ENCODE measurements at regions not wholly inside any gene's neighbourhood (a gene's known extent, or its start where the extent isn't known, plus 50 kb on each side); places are given as distances from the start of the nearest gene placed in this dataset.
"Not testable (repeated sequence)": the region's sequence is repeated elsewhere in the genome, so short reads cannot be mapped to it uniquely, and the experiment has no call there.

GRCh38 chr15:99452010-99452409, 113.8 kb upstream of the MEF2A start:
- H3K4me1 Mint-ChIP-seq = peaks cover 36% of the 10 kb centered on the region
- H3K4me3 Mint-ChIP-seq = peak overlapping the region; percentile 30
- no peaks in the 10 kb centered on the region for H3K9me3 Mint-ChIP-seq
- H3K36me3 Mint-ChIP-seq = no peaks in the 10 kb centered on the region
- no peak for ATAC-seq (ENCODE audit: low read depth)
- no peaks in the 10 kb centered on the region for H3K27me3 Mint-ChIP-seq
- H3K27ac Mint-ChIP-seq = peak overlapping the region; percentile 42
- DNase-seq (ENCODE audit: low spot score in 2 of 2) = peak in 1 of 2 donors; percentile 8

GRCh38 chr15:99452728-99453636, 112.8 kb upstream of the MEF2A start:
- Mint-ChIP-seq H3K4me1 (peaks cover 32% of the 10 kb centered on the region), H3K36me3 (peaks cover 2% of the 10 kb centered on the region), H3K27ac (no peak overlapping the region), H3K9me3 (peaks cover 4% of the 10 kb centered on the region), H3K27me3 (no peaks in the 10 kb centered on the region), H3K4me3 (peak overlapping the region; percentile 67)
- ATAC-seq (ENCODE audit: low read depth) (peak; percentile 75), DNase-seq (ENCODE audit: low spot score in 2 of 2) (peak in 1 of 2 donors; percentile 24)

GRCh38 chr15:99453637-99454030, 112.2 kb upstream of the MEF2A start:
- no peaks in the 10 kb centered on the region for H3K27me3 Mint-ChIP-seq
- ATAC-seq (ENCODE audit: low read depth) (no peak), DNase-seq (ENCODE audit: low spot score in 2 of 2) (no peak)
- H3K27ac Mint-ChIP-seq = no peak overlapping the region
- H3K4me3 Mint-ChIP-seq = peak overlapping the region; percentile 67
- peaks cover 2% of the 10 kb centered on the region for H3K36me3 Mint-ChIP-seq
- peaks cover 4% of the 10 kb centered on the region for H3K9me3 Mint-ChIP-seq
- peaks cover 30% of the 10 kb centered on the region for H3K4me1 Mint-ChIP-seq

GRCh38 chr15:99454107-99454809, 111.5 kb upstream of the MEF2A start:
- H3K27me3 Mint-ChIP-seq = no peaks in the 10 kb centered on the region
- no peak overlapping the region for H3K27ac Mint-ChIP-seq
- ATAC-seq (ENCODE audit: low read depth) (no peak), DNase-seq (ENCODE audit: low spot score in 2 of 2) (peak in 1 of 2 donors; percentile 7)
- peaks cover 4% of the 10 kb centered on the region for H3K9me3 Mint-ChIP-seq
- peak overlapping the region; percentile 44 for H3K4me3 Mint-ChIP-seq
- H3K4me1 Mint-ChIP-seq = peaks cover 30% of the 10 kb centered on the region
- H3K36me3 Mint-ChIP-seq = peaks cover 2% of the 10 kb centered on the region

GRCh38 chr15:99454941-99455788, 110.6 kb upstream of the MEF2A start:
- Mint-ChIP-seq H3K36me3 (peaks cover 2% of the 10 kb centered on the region), H3K9me3 (peaks cover 4% of the 10 kb centered on the region), H3K4me3 (no peak overlapping the region), H3K27me3 (no peaks in the 10 kb centered on the region), H3K4me1 (peaks cover 32% of the 10 kb centered on the region), H3K27ac (no peak overlapping the region)
- ATAC-seq (ENCODE audit: low read depth) (no peak), DNase-seq (ENCODE audit: low spot score in 2 of 2) (peak in 1 of 2 donors; percentile 9)

GRCh38 chr15:99455789-99456160, 110.0 kb upstream of the MEF2A start:
- H3K27ac Mint-ChIP-seq = no peak overlapping the region
- DNase-seq (ENCODE audit: low spot score in 2 of 2) = peak in 1 of 2 donors; percentile 5
- H3K27me3 Mint-ChIP-seq = no peaks in the 10 kb centered on the region
- H3K36me3 Mint-ChIP-seq = peaks cover 2% of the 10 kb centered on the region
- H3K4me1 Mint-ChIP-seq = peaks cover 30% of the 10 kb centered on the region
- no peak for ATAC-seq (ENCODE audit: low read depth)
- H3K4me3 Mint-ChIP-seq = no peak overlapping the region
- H3K9me3 Mint-ChIP-seq = peaks cover 4% of the 10 kb centered on the region

GRCh38 chr15:99464137-99464536, 101.6 kb upstream of the MEF2A start:
- Mint-ChIP-seq H3K36me3 (peaks cover 5% of the 10 kb centered on the region), H3K4me3 (no peak overlapping the region), H3K27me3 (no peaks in the 10 kb centered on the region), H3K4me1 (peaks cover 9% of the 10 kb centered on the region), H3K27ac (no peak overlapping the region), H3K9me3 (peaks cover 8% of the 10 kb centered on the region)
- DNase-seq (ENCODE audit: low spot score in 2 of 2) = no peak
- ATAC-seq (ENCODE audit: low read depth) = no peak

- Mint-ChIP-seq H3K9me3 (peaks cover 8% of the 10 kb centered on the region), H3K27ac (no peak overlapping the region)
- DNase-seq (ENCODE audit: low spot score in 2 of 2) = no peak
Measured at GRCh38 chr15:99466701-99467337, 99.0 kb upstream of the MEF2A start.

GRCh38 chr15:99467338-99467720, 98.5 kb upstream of the MEF2A start:
- H3K36me3 Mint-ChIP-seq = peaks cover 4% of the 10 kb centered on the region
- ATAC-seq (ENCODE audit: low read depth) (no peak), DNase-seq (ENCODE audit: low spot score in 2 of 2) (no peak)
- peaks cover 8% of the 10 kb centered on the region for H3K9me3 Mint-ChIP-seq
- H3K4me3 Mint-ChIP-seq = no peak overlapping the region
- H3K27ac Mint-ChIP-seq = no peak overlapping the region
- no peaks in the 10 kb centered on the region for H3K27me3 Mint-ChIP-seq
- H3K4me1 Mint-ChIP-seq = peaks cover 24% of the 10 kb centered on the region

More at GRCh38 chr15:99466701-99467337, 99.0 kb upstream of the MEF2A start:
- no peak for ATAC-seq (ENCODE audit: low read depth)
- H3K4me3 Mint-ChIP-seq = no peak overlapping the region
- peaks cover 5% of the 10 kb centered on the region for H3K36me3 Mint-ChIP-seq
- no peaks in the 10 kb centered on the region for H3K27me3 Mint-ChIP-seq
- H3K4me1 Mint-ChIP-seq = peaks cover 21% of the 10 kb centered on the region

GRCh38 chr15:99467853-99468464, 97.8 kb upstream of the MEF2A start:
- ATAC-seq (ENCODE audit: low read depth) (no peak), DNase-seq (ENCODE audit: low spot score in 2 of 2) (no peak)
- Mint-ChIP-seq H3K4me3 (no peak overlapping the region), H3K27me3 (no peaks in the 10 kb centered on the region), H3K9me3 (peaks cover 4% of the 10 kb centered on the region), H3K27ac (no peak overlapping the region), H3K36me3 (no peaks in the 10 kb centered on the region), H3K4me1 (peaks cover 29% of the 10 kb centered on the region)

GRCh38 chr15:99470204-99470603, 95.6 kb upstream of the MEF2A start:
- not testable (repeated sequence) for H3K36me3 Mint-ChIP-seq; DNase-seq (ENCODE audit: low spot score in 2 of 2); H3K27me3 Mint-ChIP-seq; H3K27ac Mint-ChIP-seq; H3K9me3 Mint-ChIP-seq
- Mint-ChIP-seq H3K4me1 (peaks cover 39% of the 10 kb centered on the region), H3K4me3 (peak overlapping the region; percentile 30)
- ATAC-seq (ENCODE audit: low read depth) = peak; percentile 51

GRCh38 chr15:99472416-99473145, 93.2 kb upstream of the MEF2A start:
- peaks cover 57% of the 10 kb centered on the region for H3K4me1 Mint-ChIP-seq
- H3K27me3 Mint-ChIP-seq = no peaks in the 10 kb centered on the region
- no peak for DNase-seq (ENCODE audit: low spot score in 2 of 2)
- no peaks in the 10 kb centered on the region for H3K9me3 Mint-ChIP-seq
- no peaks in the 10 kb centered on the region for H3K36me3 Mint-ChIP-seq
- no peak overlapping the region for H3K4me3 Mint-ChIP-seq
- no peak for ATAC-seq (ENCODE audit: low read depth)
- H3K27ac Mint-ChIP-seq = no peak overlapping the region

All from memory B cell (primary cell).